Neural cell (in vitro differentiated cells): ENCODE measurements at regions not wholly inside any gene's neighbourhood (a gene's known extent, or its start where the extent isn't known, plus 50 kb on each side); places are given as distances from the start of the nearest gene placed in this dataset.

Experiments
- H2AFZ ChIP-seq: fragments of 200-600, 300-800 bp; sonication (generic), shearing (Covaris generic); 2 replicates; pipeline ENCODE4 v1.6.0; 2014; ENCODE audit warnings: low read depth, mild to moderate bottlenecking, antibody characterized with exemption, low read length, moderate library complexity
- H3F3A ChIP-seq: fragments of 200-600 bp; shearing (Covaris generic); 2 replicates; pipeline ENCODE4 v1.6.1; 2016; ENCODE audit warnings: mild to moderate bottlenecking, moderate library complexity, mixed read lengths, antibody characterized with exemption, low read length; ENCODE audit not compliant: insufficient read depth, poor library complexity, severe bottlenecking
- H3K27ac ChIP-seq: fragments of 200-600, 300-800 bp; sonication (generic), shearing (Covaris generic); 2 replicates; pipeline ENCODE4 v1.5.1; 2014; ENCODE audit warnings: mild to moderate bottlenecking, low read length, moderate library complexity
- H3K27me3 ChIP-seq: fragments of 300-800, 200-600 bp; sonication (generic), shearing (Covaris generic); 2 replicates; pipeline ENCODE4 v1.6.0; 2014; ENCODE audit warnings: mild to moderate bottlenecking, low read depth, low read length, moderate library complexity; ENCODE audit not compliant: insufficient read depth
- H3K36me3 ChIP-seq: fragments of 300-800, 200-600 bp; sonication (generic), shearing (Covaris generic); 2 replicates; pipeline ENCODE4 v1.5.1; 2014; ENCODE audit warnings: mild to moderate bottlenecking, antibody characterized with exemption, low read length, moderate library complexity; ENCODE audit not compliant: insufficient read depth
- H3K4me2 ChIP-seq: fragments of 300-800, 200-600 bp; sonication (generic), shearing (Covaris generic); 2 replicates; pipeline ENCODE4 v1.6.0; 2014; ENCODE audit warnings: mild to moderate bottlenecking, low read length
- H3K4me3 ChIP-seq: fragments of 300-800, 200-600 bp; sonication (generic), shearing (Covaris generic); 2 replicates; pipeline ENCODE4 v1.5.1; 2014; ENCODE audit warnings: mild to moderate bottlenecking, low read length, moderate library complexity
- H3K79me2 ChIP-seq: fragments of 200-600 bp; shearing (Covaris generic); replicated peaks from 2 replicates; pipeline ENCODE4 v1.6.0; 2014; ENCODE audit warnings: mild to moderate bottlenecking, low read length, moderate library complexity; ENCODE audit not compliant: insufficient read depth
- H3K9ac ChIP-seq: fragments of 300-800, 200-600 bp; sonication (generic), shearing (Covaris generic); 2 replicates; pipeline ENCODE4 v1.6.1; 2016; ENCODE audit warnings: mild to moderate bottlenecking, low read length, mixed read lengths
- H3K9me2 ChIP-seq: fragments of 200-600 bp; shearing (Covaris generic); 2 replicates; pipeline ENCODE4 v1.6.1; 2016; ENCODE audit warnings: mild to moderate bottlenecking, low read length, mixed read lengths; ENCODE audit not compliant: insufficient read depth
- H3K9me3 ChIP-seq: fragments of 200-600, 300-800 bp; sonication (generic), shearing (Covaris generic); 2 replicates; pipeline ENCODE4 v1.6.1; 2016; ENCODE audit warnings: mild to moderate bottlenecking, mixed run types, low read length, moderate library complexity, mixed read lengths
- H4K20me1 ChIP-seq: fragments of 200-600 bp; shearing (Covaris generic); 2 replicates; pipeline ENCODE4 v1.6.1; 2016; ENCODE audit warnings: mild to moderate bottlenecking, mixed run types; ENCODE audit not compliant: insufficient read depth
- EP300 ChIP-seq: fragments of 450-650 bp; conservative IDR thresholded peaks from 2 replicates; pipeline ENCODE4 v1.6.1; 2014; ENCODE audit warnings: antibody characterized with exemption, mild to moderate bottlenecking, moderate library complexity; ENCODE audit not compliant: poor library complexity, severe bottlenecking
- EZH2 ChIP-seq: fragments of 200-600, 300-800 bp; shearing (Covaris generic), sonication (generic); IDR thresholded peaks from 2 replicates; pipeline ENCODE4 v1.6.1; 2014; ENCODE audit warnings: antibody characterized with exemption, low read length, borderline replicate concordance, mild to moderate bottlenecking; ENCODE audit not compliant: insufficient read depth, poor library complexity, severe bottlenecking
- MXI1 ChIP-seq: fragments of 450-650 bp; conservative IDR thresholded peaks from 2 replicates; pipeline ENCODE4 v1.6.1; 2014; ENCODE audit warnings: antibody characterized with exemption, mild to moderate bottlenecking; ENCODE audit not compliant: poor library complexity, severe bottlenecking
- POLR2AphosphoS5 ChIP-seq: IDR thresholded peaks from 2 replicates; pipeline ENCODE4 v1.6.1; 2012
- RAD21 ChIP-seq: fragments of 450-650 bp; conservative IDR thresholded peaks from 2 replicates; pipeline ENCODE4 v1.6.1; 2014; ENCODE audit warnings: antibody characterized with exemption, mild to moderate bottlenecking, moderate library complexity
- SMC3 ChIP-seq: fragments of 450-650 bp; conservative IDR thresholded peaks from 2 replicates; pipeline ENCODE4 v1.6.1; 2014; ENCODE audit warnings: antibody characterized with exemption, mild to moderate bottlenecking, moderate library complexity; ENCODE audit not compliant: poor library complexity
- TAF1 ChIP-seq: IDR thresholded peaks from 2 replicates; pipeline ENCODE4 v1.6.1; 2012; ENCODE audit warnings: low read depth
- TF ChIP-seq, protein P1 (sequence below): fragments of 450-650 bp; IDR thresholded peaks from 2 replicates; pipeline ENCODE4 v1.5.1; 2014; ENCODE audit warnings: antibody characterized with exemption, mild to moderate bottlenecking, moderate library complexity; ENCODE audit not compliant: poor library complexity, severe bottlenecking
- TF ChIP-seq, protein P2 (sequence below): IDR thresholded peaks from 2 replicates; pipeline ENCODE4 v1.6.1; 2012; ENCODE audit warnings: borderline replicate concordance

DNA sequence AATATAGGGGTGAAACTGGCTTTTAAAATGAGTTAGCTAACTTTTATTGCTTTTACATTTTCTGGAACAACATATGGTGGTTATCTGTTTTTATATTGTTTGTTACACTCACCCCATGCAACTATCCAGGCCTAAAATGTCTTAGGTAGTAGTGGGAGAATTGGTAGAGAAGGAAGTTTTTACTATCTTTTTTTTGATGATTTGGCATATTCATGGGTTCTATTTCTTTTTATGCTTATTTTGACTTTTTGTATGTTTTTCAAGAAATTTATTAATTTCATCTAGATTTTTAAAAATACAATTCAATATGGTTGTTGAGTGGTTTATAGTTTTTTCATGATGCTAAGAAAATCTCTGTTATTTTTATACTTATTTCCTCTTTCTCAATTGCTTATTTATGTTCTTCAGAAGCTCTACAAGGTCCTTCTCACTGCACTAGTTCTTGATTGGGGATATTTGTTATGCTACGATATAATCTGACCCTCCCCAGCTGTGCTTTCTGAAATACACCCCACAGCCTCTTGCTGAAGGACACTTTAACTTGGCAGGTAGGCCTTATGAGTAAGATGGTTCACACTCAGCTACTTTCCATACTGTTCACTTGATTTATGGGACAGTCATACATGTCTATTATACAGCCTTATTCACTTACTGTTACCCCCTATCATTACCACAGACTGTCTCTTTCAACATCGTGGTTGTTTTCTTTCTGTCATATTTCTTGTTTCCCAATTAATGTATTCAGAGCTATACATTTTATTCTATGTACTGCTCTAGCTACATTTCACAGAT lies 431.2 kb downstream of the METTL15 start:
- no peaks in the 10 kb centered on the region for H3F3A ChIP-seq
- H3K27ac ChIP-seq: no peak overlapping the region
- no peak overlapping the region for H3K4me3 ChIP-seq
- no peaks in the 10 kb centered on the region for H3K36me3 ChIP-seq
- H3K4me2 ChIP-seq: no peak overlapping the region
- no peaks in the 10 kb centered on the region for H3K79me2 ChIP-seq
- no peak overlapping the region for H3K9ac ChIP-seq
- no peaks in the 10 kb centered on the region for H4K20me1 ChIP-seq
- H3K27me3 ChIP-seq: peaks cover 40% of the 10 kb centered on the region
- TF ChIP-seq SMC3: no peak
- TF ChIP-seq EP300: no peak
- no peak for TF ChIP-seq POLR2AphosphoS5
- no peak for TF ChIP-seq MXI1
- no peak for TF ChIP-seq EZH2
- TF ChIP-seq, protein P1, sequence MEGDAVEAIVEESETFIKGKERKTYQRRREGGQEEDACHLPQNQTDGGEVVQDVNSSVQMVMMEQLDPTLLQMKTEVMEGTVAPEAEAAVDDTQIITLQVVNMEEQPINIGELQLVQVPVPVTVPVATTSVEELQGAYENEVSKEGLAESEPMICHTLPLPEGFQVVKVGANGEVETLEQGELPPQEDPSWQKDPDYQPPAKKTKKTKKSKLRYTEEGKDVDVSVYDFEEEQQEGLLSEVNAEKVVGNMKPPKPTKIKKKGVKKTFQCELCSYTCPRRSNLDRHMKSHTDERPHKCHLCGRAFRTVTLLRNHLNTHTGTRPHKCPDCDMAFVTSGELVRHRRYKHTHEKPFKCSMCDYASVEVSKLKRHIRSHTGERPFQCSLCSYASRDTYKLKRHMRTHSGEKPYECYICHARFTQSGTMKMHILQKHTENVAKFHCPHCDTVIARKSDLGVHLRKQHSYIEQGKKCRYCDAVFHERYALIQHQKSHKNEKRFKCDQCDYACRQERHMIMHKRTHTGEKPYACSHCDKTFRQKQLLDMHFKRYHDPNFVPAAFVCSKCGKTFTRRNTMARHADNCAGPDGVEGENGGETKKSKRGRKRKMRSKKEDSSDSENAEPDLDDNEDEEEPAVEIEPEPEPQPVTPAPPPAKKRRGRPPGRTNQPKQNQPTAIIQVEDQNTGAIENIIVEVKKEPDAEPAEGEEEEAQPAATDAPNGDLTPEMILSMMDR: no peak
- TF ChIP-seq, protein P2, sequence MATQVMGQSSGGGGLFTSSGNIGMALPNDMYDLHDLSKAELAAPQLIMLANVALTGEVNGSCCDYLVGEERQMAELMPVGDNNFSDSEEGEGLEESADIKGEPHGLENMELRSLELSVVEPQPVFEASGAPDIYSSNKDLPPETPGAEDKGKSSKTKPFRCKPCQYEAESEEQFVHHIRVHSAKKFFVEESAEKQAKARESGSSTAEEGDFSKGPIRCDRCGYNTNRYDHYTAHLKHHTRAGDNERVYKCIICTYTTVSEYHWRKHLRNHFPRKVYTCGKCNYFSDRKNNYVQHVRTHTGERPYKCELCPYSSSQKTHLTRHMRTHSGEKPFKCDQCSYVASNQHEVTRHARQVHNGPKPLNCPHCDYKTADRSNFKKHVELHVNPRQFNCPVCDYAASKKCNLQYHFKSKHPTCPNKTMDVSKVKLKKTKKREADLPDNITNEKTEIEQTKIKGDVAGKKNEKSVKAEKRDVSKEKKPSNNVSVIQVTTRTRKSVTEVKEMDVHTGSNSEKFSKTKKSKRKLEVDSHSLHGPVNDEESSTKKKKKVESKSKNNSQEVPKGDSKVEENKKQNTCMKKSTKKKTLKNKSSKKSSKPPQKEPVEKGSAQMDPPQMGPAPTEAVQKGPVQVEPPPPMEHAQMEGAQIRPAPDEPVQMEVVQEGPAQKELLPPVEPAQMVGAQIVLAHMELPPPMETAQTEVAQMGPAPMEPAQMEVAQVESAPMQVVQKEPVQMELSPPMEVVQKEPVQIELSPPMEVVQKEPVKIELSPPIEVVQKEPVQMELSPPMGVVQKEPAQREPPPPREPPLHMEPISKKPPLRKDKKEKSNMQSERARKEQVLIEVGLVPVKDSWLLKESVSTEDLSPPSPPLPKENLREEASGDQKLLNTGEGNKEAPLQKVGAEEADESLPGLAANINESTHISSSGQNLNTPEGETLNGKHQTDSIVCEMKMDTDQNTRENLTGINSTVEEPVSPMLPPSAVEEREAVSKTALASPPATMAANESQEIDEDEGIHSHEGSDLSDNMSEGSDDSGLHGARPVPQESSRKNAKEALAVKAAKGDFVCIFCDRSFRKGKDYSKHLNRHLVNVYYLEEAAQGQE: no peak
- no peak for TF ChIP-seq RAD21
- no peak for TF ChIP-seq TAF1
- H3K9me2 ChIP-seq: no peaks in the 10 kb centered on the region
- H3K9me3 ChIP-seq: no peaks in the 10 kb centered on the region
- H2AFZ ChIP-seq: no peak overlapping the region

DNA sequence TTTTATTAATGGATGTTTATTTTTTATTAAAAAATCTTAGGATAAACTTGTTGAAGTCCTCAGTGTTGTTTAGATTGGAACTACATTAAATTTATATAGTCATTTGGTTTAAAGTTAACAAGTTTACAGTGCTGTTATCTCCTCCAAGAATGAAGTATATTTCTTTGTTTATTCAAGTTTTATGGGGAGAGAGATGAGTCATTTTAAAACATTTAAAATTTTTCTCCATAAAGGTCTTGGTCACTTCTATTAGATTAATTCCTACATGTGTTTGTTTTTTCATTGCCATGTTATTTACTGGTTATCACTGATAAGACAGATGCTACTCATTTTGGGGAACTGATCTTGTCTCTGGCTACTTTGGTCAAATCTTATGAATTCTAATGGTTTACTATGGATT lies 429.6 kb downstream of the METTL15 start:
- H3K9ac ChIP-seq: no peak overlapping the region
- H3K36me3 ChIP-seq: no peaks in the 10 kb centered on the region
- no peaks in the 10 kb centered on the region for H4K20me1 ChIP-seq
- H3K4me3 ChIP-seq: no peak overlapping the region
- no peaks in the 10 kb centered on the region for H3K9me3 ChIP-seq
- H3K27ac ChIP-seq: no peak overlapping the region
- H3K79me2 ChIP-seq: no peaks in the 10 kb centered on the region
- no peaks in the 10 kb centered on the region for H3F3A ChIP-seq
- no peak overlapping the region for H3K4me2 ChIP-seq
- H3K27me3 ChIP-seq: peaks cover 24% of the 10 kb centered on the region
- H2AFZ ChIP-seq: no peak overlapping the region
- no peak for TF ChIP-seq SMC3
- TF ChIP-seq TAF1: no peak
- no peak for TF ChIP-seq RAD21
- TF ChIP-seq, protein P2: no peak
- no peaks in the 10 kb centered on the region for H3K9me2 ChIP-seq
